CD4-positive, alpha-beta T cell (primary cell): ENCODE measurements at regions not wholly inside any gene's neighbourhood (a gene's known extent, or its start where the extent isn't known, plus 50 kb on each side); places are given as distances from the start of the nearest gene placed in this dataset.
"Not testable (repeated sequence)": the region's sequence is repeated elsewhere in the genome, so short reads cannot be mapped to it uniquely, and the experiment has no call there.

Experiments
- ATAC-seq: fragments of 200-7000 bp; cut with Tn5 transposase; one replicate; pipeline ENCODE4 v1.10.0; 2022; ENCODE audit warnings: mild to moderate bottlenecking; ENCODE audit not compliant: poor library complexity
- CTCF ChIA-PET: fragments of 350-600 bp; sonication (Branson Sonifier 250); formaldehyde crosslinking; loops from one replicate; lab custom pipeline; 2021; ENCODE audit warnings: antibody characterized with exemption, inconsistent platforms; lab: Charles Lee
- POLR2A ChIA-PET: fragments of 350-600 bp; sonication (Branson Sonifier 250); formaldehyde crosslinking; loops from one replicate; lab custom pipeline; 2021; ENCODE audit warnings: antibody characterized with exemption, inconsistent platforms; lab: Charles Lee
- DNase-seq, 14 experiments: peaks; one replicate each; pipeline ENCODE4 v3.0.0-alpha.2; 2013 to 2020; ENCODE audit warnings: mixed read lengths in 2 of 14
- H3K27ac ChIP-seq, 2 donors: one replicate each; pipeline versions ENCODE4 v1.5.1 to v1.7.0; 2013; ENCODE audit warnings: low read length in 2 of 2, low read depth in 1 of 2, mild to moderate bottlenecking in 1 of 2
- H3K27me3 ChIP-seq, 2 experiments: 1 replicate in 1 of 2; 2 replicates in 1 of 2; pipeline versions ENCODE4 v1.6.1 to v1.7.0; 2013; ENCODE audit warnings: low read length in 2 of 2, control low read depth in 1 of 2, mild to moderate bottlenecking in 1 of 2, moderate library complexity in 1 of 2; ENCODE audit not compliant: insufficient read depth in 2 of 2, control insufficient read depth in 1 of 2
- H3K36me3 ChIP-seq: one replicate; pipeline ENCODE4 v1.6.1; 2013; ENCODE audit warnings: low read length, control low read depth; ENCODE audit not compliant: insufficient read depth
- H3K4me1 ChIP-seq: one replicate; pipeline ENCODE4 v1.6.1; 2013; ENCODE audit warnings: low read length, control low read depth; ENCODE audit not compliant: insufficient read depth
- H3K4me3 ChIP-seq: one replicate; pipeline ENCODE4 v1.5.1; 2013; ENCODE audit warnings: mild to moderate bottlenecking, low read length, moderate library complexity
- H3K9me3 ChIP-seq, 2 experiments: 1 replicate in 1 of 2; 2 replicates in 1 of 2; pipeline versions ENCODE4 v1.6.1 to v1.7.0; 2013; ENCODE audit warnings: low read length in 2 of 2, mild to moderate bottlenecking in 2 of 2, control low read depth in 1 of 2, moderate library complexity in 1 of 2; ENCODE audit not compliant: control insufficient read depth in 1 of 2, insufficient read depth in 1 of 2
- H3K27ac Mint-ChIP-seq: one replicate; pipeline ENCODE4 v1.8.0; 2020; ENCODE audit warnings: mixed read lengths
- H3K27me3 Mint-ChIP-seq: one replicate; pipeline ENCODE4 v1.8.0; 2021; ENCODE audit warnings: mixed read lengths
- H3K36me3 Mint-ChIP-seq: one replicate; pipeline ENCODE4 v1.8.0; 2021; ENCODE audit warnings: low read depth, mixed read lengths
- H3K4me1 Mint-ChIP-seq: one replicate; pipeline ENCODE4 v1.8.0; 2021; ENCODE audit warnings: low read depth, mixed read lengths
- H3K4me3 Mint-ChIP-seq: one replicate; pipeline ENCODE4 v1.8.0; 2020; ENCODE audit warnings: mild to moderate bottlenecking, mixed read lengths
- H3K9me3 Mint-ChIP-seq: one replicate; pipeline ENCODE4 v1.8.0; 2020; ENCODE audit warnings: mixed read lengths
- intact Hi-C, 2 experiments: fragments of 100-400 bp; cut with DNase I in 1 of 2; cut with micrococcal nuclease in 1 of 2; formaldehyde crosslinking; loops; one replicate each; pipeline versions ENCODE4 v1.15.1 to v1.9.0; 2023 to 2025; cut with DNase I, micrococcal nuclease

- H3K27me3 Mint-ChIP-seq, H3K36me3 ChIP-seq, H3K9me3 Mint-ChIP-seq, H3K27ac ChIP-seq, H3K27ac Mint-ChIP-seq, H3K9me3 ChIP-seq, intact Hi-C loops, H3K27me3 ChIP-seq, H3K36me3 Mint-ChIP-seq, H3K4me3 Mint-ChIP-seq, POLR2A ChIA-PET, H3K4me1 Mint-ChIP-seq, CTCF ChIA-PET, H3K4me1 ChIP-seq: not testable (repeated sequence)
- H3K4me3 ChIP-seq, result peak overlapping the region; percentile 50
- ATAC-seq (peak; percentile 27), DNase-seq (peak in 1 of 14 experiments; percentile 73)
Observed at GRCh38 chr2:87455854-87456249, 292.0 kb upstream of the PLGLB2 start.

- H3K27me3 Mint-ChIP-seq, H3K36me3 ChIP-seq, intact Hi-C loops, H3K36me3 Mint-ChIP-seq, H3K27me3 ChIP-seq, POLR2A ChIA-PET, H3K4me1 ChIP-seq, H3K9me3 Mint-ChIP-seq, H3K9me3 ChIP-seq, H3K27ac ChIP-seq, H3K4me1 Mint-ChIP-seq, CTCF ChIA-PET: not testable (repeated sequence)
- DNase-seq (peak in 3 of 14 experiments; percentile 11 to 44 (median 16)), ATAC-seq (peak; percentile 60)
- peak overlapping the region; percentile 37 for H3K4me3 ChIP-seq
- peak overlapping the region; percentile 76 for H3K27ac Mint-ChIP-seq
- H3K4me3 Mint-ChIP-seq, result peak overlapping the region; percentile 58
Observed at GRCh38 chr2:87456477-87457128, 291.3 kb upstream of the PLGLB2 start.

- H3K27ac Mint-ChIP-seq, H3K9me3 ChIP-seq, H3K36me3 ChIP-seq, CTCF ChIA-PET, H3K4me1 Mint-ChIP-seq, ATAC-seq, H3K4me3 Mint-ChIP-seq, H3K4me3 ChIP-seq, H3K27me3 ChIP-seq, H3K27ac ChIP-seq, POLR2A ChIA-PET, H3K36me3 Mint-ChIP-seq, H3K4me1 ChIP-seq, H3K9me3 Mint-ChIP-seq, intact Hi-C loops, H3K27me3 Mint-ChIP-seq: not testable (repeated sequence)
- DNase-seq, result peak in 1 of 14 experiments; percentile 57
Observed at GRCh38 chr2:87457129-87457499, 290.8 kb upstream of the PLGLB2 start.

- not testable (repeated sequence) for ATAC-seq, H3K36me3 ChIP-seq
Observed at GRCh38 chr2:87458938-87459337, 288.9 kb upstream of the PLGLB2 start.

GRCh38 chr2:87460104-87460503 is 287.8 kb upstream of the PLGLB2 start:
- CTCF ChIA-PET, H3K36me3 Mint-ChIP-seq, H3K9me3 Mint-ChIP-seq, intact Hi-C loops, DNase-seq, H3K4me3 Mint-ChIP-seq, H3K27me3 Mint-ChIP-seq, H3K36me3 ChIP-seq, POLR2A ChIA-PET, H3K4me1 Mint-ChIP-seq, H3K27me3 ChIP-seq, H3K9me3 ChIP-seq, H3K27ac Mint-ChIP-seq, ATAC-seq, H3K4me3 ChIP-seq, H3K4me1 ChIP-seq, H3K27ac ChIP-seq: not testable (repeated sequence)

More at GRCh38 chr2:87458938-87459337, 288.9 kb upstream of the PLGLB2 start:
- intact Hi-C loops, H3K4me3 Mint-ChIP-seq, H3K27ac Mint-ChIP-seq, CTCF ChIA-PET, H3K4me1 Mint-ChIP-seq, H3K27ac ChIP-seq, H3K4me3 ChIP-seq, H3K4me1 ChIP-seq, H3K27me3 ChIP-seq, H3K27me3 Mint-ChIP-seq, H3K9me3 Mint-ChIP-seq, H3K36me3 Mint-ChIP-seq, DNase-seq, POLR2A ChIA-PET, H3K9me3 ChIP-seq: not testable (repeated sequence)

GRCh38 chr2:87460662-87461061 is 287.2 kb upstream of the PLGLB2 start:
- CTCF ChIA-PET, H3K27ac ChIP-seq, H3K27me3 ChIP-seq, H3K4me3 ChIP-seq, ATAC-seq, H3K27ac Mint-ChIP-seq, H3K4me1 Mint-ChIP-seq, intact Hi-C loops, H3K4me3 Mint-ChIP-seq, H3K9me3 Mint-ChIP-seq, H3K27me3 Mint-ChIP-seq, H3K36me3 ChIP-seq, DNase-seq, POLR2A ChIA-PET, H3K36me3 Mint-ChIP-seq, H3K9me3 ChIP-seq: not testable (repeated sequence)
- peaks cover 10% of the 10 kb centered on the region for H3K4me1 ChIP-seq

GRCh38 chr2:87461671-87462070 is 286.2 kb upstream of the PLGLB2 start:
- ATAC-seq, H3K9me3 Mint-ChIP-seq, H3K27me3 Mint-ChIP-seq, H3K4me3 Mint-ChIP-seq, H3K4me1 Mint-ChIP-seq, POLR2A ChIA-PET, H3K36me3 Mint-ChIP-seq, H3K27ac Mint-ChIP-seq, H3K36me3 ChIP-seq, intact Hi-C loops, H3K9me3 ChIP-seq, CTCF ChIA-PET, DNase-seq, H3K27ac ChIP-seq, H3K4me3 ChIP-seq, H3K27me3 ChIP-seq: not testable (repeated sequence)
- H3K4me1 ChIP-seq, result peaks cover 16% of the 10 kb centered on the region
